Omental fat pad (tissue), 3 donors: ENCODE measurements at regions not wholly inside any gene's neighbourhood (a gene's known extent, or its start where the extent isn't known, plus 50 kb on each side); places are given as distances from the start of the nearest gene placed in this dataset.
"Not testable (repeated sequence)": the region's sequence is repeated elsewhere in the genome, so short reads cannot be mapped to it uniquely, and the experiment has no call there.

Experiments used
- ATAC-seq: fragments of 150-250 bp; one replicate; pipeline ENCODE4 v1.9.1; 2016; ENCODE audit warnings: mild to moderate bottlenecking, moderate library complexity; ENCODE audit not compliant: low FRiP score
- DNase-seq: peaks from one replicate; pipeline ENCODE4 v3.0.0-alpha.2; 2019; ENCODE audit warnings: low spot score
- TF ChIP-seq, protein P1 (sequence below), 3 donors: fragments of 450-650 bp; IDR thresholded peaks; one replicate each; pipeline ENCODE4 v1.5.1; 2016 to 2017; ENCODE audit warnings: antibody characterized with exemption in 3 of 3, mild to moderate bottlenecking in 3 of 3, moderate library complexity in 2 of 3

DNA sequence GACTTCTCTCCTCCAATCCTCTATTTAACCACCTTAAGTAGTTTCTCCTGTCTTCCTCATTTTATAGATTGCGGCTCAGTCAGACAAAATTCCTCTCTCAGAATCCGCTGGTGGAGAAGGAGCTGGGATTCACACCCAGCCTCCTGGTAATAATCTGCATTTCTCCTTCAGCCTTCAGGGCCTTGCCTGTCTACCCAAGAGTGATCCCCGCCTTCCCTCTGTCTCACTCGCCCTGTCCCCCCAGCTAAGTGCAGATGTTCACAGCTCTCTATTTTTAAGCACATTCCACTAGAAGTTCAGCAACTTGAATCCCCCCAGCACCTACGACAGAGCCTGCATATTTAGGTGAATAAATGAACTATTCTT is 212.5 kb upstream of the HAAO start:
- no peak for DNase-seq
- TF ChIP-seq, protein P1, sequence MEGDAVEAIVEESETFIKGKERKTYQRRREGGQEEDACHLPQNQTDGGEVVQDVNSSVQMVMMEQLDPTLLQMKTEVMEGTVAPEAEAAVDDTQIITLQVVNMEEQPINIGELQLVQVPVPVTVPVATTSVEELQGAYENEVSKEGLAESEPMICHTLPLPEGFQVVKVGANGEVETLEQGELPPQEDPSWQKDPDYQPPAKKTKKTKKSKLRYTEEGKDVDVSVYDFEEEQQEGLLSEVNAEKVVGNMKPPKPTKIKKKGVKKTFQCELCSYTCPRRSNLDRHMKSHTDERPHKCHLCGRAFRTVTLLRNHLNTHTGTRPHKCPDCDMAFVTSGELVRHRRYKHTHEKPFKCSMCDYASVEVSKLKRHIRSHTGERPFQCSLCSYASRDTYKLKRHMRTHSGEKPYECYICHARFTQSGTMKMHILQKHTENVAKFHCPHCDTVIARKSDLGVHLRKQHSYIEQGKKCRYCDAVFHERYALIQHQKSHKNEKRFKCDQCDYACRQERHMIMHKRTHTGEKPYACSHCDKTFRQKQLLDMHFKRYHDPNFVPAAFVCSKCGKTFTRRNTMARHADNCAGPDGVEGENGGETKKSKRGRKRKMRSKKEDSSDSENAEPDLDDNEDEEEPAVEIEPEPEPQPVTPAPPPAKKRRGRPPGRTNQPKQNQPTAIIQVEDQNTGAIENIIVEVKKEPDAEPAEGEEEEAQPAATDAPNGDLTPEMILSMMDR (IDR thresholded peaks at IDR 0.05), result no peak
- ATAC-seq, result no peak

DNA sequence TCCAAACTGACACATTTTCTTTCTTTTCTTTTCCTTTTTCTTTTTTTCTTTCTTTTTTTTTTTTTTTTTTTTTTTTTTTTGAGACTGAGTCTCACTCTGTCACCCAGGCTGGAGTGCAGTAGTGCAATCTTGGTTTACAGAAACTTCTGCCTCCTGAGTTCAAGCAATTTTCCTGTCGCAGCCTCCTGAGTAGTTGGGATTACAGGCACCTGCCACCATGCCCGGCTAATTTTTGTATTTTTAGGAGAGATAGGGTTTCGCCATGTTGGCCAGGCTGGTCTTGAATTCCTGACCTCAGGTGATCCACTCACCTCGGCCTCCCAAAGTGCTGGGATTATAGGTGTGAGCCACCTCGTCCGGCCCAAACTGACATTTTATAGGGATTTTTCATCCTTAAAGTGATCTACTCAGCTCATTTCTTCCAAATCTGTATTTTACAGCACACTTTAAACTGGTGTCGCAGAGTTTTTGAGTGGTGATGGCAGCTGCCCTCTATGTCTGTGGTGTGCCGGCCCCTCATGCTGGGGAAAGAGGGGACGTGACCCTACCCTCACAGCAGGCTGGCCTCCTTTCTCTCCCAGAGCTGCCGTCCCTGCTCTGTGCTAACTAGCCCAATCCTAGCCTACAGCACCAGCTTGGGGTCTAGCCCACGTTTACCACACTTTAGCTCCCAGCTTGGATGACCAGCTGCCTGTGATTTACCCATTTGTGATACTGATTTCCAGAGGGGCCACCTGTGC is 211.9 kb upstream of the HAAO start:
- not testable (repeated sequence) for ATAC-seq, DNase-seq

DNA sequence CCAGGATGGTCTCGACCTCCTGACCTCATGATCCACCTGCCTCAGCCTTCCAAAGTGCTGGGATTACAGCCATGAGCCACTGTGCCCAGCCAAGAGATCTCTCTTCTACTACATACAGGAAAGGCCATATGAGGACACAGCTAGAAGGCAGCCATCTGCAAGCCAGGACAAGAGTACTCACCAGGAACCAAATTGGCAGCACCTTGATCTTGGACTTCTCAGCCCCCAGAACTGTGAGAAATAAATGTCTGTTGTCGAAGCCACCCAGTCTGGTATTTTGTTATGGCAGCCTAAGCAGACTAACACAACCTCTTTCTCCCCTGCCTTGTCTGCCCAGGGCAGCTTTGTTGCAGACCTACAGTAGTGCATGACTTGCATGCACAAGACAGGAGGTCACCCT is 211.3 kb upstream of the HAAO start:
- ATAC-seq (no peak), DNase-seq (no peak)
- TF ChIP-seq, protein P1 (IDR thresholded peaks at IDR 0.05), result no peak

DNA sequence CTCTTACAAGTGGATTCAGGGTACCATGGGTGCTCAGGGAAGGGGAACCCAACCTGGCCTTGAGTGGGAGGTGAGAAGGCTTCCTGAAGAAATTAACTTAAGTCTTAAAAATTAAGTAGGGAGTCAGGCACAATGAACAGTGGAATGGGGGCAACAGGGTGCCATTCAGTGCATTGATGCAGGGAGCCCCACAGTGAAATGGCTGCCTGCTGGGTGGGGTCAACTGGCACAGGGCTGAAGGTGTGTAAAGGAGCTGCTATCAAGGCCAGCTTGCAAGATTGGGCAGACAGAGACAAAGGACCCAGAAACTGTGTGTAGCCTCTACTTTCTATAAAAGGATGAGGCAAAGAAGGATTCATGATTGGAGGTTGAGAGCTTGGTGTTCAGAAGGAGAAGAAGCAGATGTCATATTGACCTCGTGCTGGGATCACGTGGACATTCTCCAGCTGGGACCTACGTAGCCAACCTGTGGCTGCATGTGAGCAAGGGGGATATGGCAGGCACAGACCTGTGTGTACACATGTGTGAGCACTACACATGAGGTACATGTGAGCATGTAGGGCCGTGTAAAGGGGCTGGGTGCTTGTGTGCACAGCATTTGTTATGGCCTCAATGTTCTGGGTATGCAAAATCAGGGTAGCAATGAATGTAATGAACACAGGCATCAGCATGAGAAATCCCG is 209.5 kb upstream of the HAAO start:
- ATAC-seq, result no peak
- DNase-seq, result no peak
- TF ChIP-seq, protein P1 (IDR thresholded peaks at IDR 0.05), result no peak

DNA sequence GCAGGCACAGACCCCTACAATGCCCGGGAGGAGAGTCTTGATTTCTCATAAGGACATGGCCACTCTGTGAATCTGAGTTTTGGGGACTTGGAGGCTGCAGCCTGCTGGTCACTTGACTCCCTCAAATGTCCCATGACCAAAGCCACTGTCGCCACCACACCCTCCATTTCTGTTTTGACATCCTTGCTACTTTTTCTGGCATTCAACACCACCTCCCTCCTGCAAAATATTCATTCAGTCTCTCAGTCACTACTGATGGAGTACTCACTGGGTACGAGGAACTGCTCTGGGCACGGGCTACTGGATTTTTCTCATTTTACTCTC is 208.6 kb upstream of the HAAO start:
- no peak for DNase-seq
- TF ChIP-seq, protein P1 (IDR thresholded peaks at IDR 0.05), result no peak
- ATAC-seq, result no peak

DNA sequence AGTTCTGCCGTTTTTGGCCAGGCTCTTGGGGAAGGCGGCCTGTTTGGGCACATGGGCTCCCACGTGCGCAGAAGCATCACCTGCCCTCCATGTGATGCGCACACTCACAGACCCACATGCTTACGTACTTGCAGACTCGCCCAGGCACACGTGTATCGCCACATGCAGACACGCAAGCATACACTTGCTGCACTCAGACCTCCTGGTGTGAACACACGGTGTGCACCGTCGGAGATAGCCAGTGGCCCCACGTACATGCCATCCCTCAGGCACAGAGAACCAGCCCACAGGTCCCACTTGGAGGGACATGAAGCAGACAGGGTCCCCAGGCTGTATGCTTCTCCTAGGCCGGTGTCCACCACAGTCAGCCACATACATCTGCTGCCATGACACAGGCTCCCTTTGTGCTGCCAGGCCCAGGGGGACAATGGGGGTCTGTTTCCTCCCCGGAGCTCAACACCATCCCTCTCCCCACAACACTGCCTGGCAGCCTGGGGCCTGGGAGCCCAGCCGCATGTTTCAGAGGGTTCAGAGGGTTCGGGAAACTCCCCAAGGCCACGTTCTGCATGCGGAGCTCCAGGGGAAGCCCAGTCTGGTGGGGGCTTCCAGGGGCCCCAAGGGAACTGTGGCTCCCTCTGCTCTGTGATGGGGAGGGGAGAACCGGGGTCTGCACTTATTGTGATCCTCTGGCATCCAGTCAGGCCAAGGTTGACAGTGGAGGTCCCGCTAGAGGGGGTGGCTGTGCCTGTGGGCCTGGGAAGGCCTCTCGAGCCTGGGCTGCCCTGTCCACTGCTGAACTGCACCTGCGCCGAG is 208.1 kb upstream of the HAAO start:
- DNase-seq (no peak), ATAC-seq (no peak)
- TF ChIP-seq, protein P1 (IDR thresholded peaks at IDR 0.05), result no peak

DNA sequence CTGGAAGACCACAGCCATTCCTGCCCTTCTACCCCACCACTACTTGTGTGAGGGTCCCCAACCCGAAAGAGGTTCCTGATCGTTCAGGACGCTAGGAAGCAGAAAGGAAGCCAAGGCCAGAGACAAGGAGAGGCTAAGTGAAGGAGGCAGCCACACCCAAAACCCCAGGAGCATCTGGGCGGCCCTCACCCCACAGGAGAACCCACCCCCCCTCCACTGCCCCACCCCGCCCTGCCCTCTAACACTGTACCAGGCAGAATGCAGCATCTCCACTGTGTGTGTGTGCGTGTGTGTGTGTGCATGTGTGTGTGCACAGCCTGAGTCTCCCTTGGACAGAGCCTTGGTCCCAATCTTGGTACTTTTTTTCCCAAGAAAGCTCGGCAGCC is 207.5 kb upstream of the HAAO start:
- TF ChIP-seq, protein P1 (IDR thresholded peaks at IDR 0.05), result no peak
- ATAC-seq (no peak), DNase-seq (no peak)
